ENCODE measurements at regions not wholly inside any gene's neighbourhood (a gene's known extent, or its start where the extent isn't known, plus 50 kb on each side); places are given as distances from the start of the nearest gene placed in this dataset.
"Not testable (repeated sequence)": the region's sequence is repeated elsewhere in the genome, so short reads cannot be mapped to it uniquely, and the experiment has no call there.

GRCh38 chr5:57082441-57083067 is 91.3 kb upstream of the GPBP1 start:
- Histone ChIP-seq H3K4me2 (ENCODE audit: low read length) (no peak overlapping the region), H3K27me3 (ENCODE audit: low read length) (no peaks in the 10 kb centered on the region), H2AFZ (ENCODE audit: low read length) (no peak overlapping the region), H3K9me2 (replicated peaks; ENCODE audit: low read length) (no peaks in the 10 kb centered on the region), H3K27ac (ENCODE audit: low read length) (no peak overlapping the region), H3K9me3 (ENCODE audit: low read length) (no peaks in the 10 kb centered on the region), H3K9ac (ENCODE audit: low read length) (no peak overlapping the region), H3F3A (ENCODE audit: low read length, unreplicated experiment) (no peaks in the 10 kb centered on the region), H3K4me3 (ENCODE audit: low read length) (no peak overlapping the region), H3K36me3 (ENCODE audit: low read depth, low read length) (no peaks in the 10 kb centered on the region), H3K79me2 (ENCODE audit: low read length) (no peaks in the 10 kb centered on the region), H3K4me1 (ENCODE audit: insufficient read depth, low read length) (no peaks in the 10 kb centered on the region), H4K20me1 (ENCODE audit: low read length) (no peaks in the 10 kb centered on the region)
- peak; percentile 46; the same call in 1 of the 2 replicates for ATAC-seq
- ChIA-PET POLR2A (ENCODE audit: unreplicated experiment) (no interaction called here), CTCF (no interaction called here)
- intact Hi-C loops (cut with micrococcal nuclease), result loop anchor here (2.0 to 5.0 kb wide), 2 partner anchors 130 to 182 kb away; partner anchors contain the start of gene MIER3
- DNase-seq, result peak; percentile 47
- no TSS peak for BruUV-seq (replicated peaks)
- TF ChIP-seq EZH2phosphoT487 (IDR thresholded peaks at IDR 0.05; ENCODE audit: borderline replicate concordance, low read length), result no peak
- TF ChIP-seq, protein P1, sequence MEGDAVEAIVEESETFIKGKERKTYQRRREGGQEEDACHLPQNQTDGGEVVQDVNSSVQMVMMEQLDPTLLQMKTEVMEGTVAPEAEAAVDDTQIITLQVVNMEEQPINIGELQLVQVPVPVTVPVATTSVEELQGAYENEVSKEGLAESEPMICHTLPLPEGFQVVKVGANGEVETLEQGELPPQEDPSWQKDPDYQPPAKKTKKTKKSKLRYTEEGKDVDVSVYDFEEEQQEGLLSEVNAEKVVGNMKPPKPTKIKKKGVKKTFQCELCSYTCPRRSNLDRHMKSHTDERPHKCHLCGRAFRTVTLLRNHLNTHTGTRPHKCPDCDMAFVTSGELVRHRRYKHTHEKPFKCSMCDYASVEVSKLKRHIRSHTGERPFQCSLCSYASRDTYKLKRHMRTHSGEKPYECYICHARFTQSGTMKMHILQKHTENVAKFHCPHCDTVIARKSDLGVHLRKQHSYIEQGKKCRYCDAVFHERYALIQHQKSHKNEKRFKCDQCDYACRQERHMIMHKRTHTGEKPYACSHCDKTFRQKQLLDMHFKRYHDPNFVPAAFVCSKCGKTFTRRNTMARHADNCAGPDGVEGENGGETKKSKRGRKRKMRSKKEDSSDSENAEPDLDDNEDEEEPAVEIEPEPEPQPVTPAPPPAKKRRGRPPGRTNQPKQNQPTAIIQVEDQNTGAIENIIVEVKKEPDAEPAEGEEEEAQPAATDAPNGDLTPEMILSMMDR (conservative IDR thresholded peaks at IDR 0.05; ENCODE audit: low read depth, low read length), result peak; percentile 51; the same call in 1 of the 2 replicates

- Histone ChIP-seq H3K27ac (ENCODE audit: low read length) (no peak overlapping the region), H3K4me2 (ENCODE audit: low read length) (no peak overlapping the region), H3K79me2 (ENCODE audit: low read length) (no peaks in the 10 kb centered on the region), H3K9ac (ENCODE audit: low read length) (no peak overlapping the region), H2AFZ (ENCODE audit: low read length) (no peak overlapping the region), H3F3A (ENCODE audit: low read length, unreplicated experiment) (no peaks in the 10 kb centered on the region), H3K27me3 (ENCODE audit: low read length) (no peaks in the 10 kb centered on the region), H3K4me1 (ENCODE audit: insufficient read depth, low read length) (no peaks in the 10 kb centered on the region), H4K20me1 (ENCODE audit: low read length) (no peaks in the 10 kb centered on the region), H3K9me3 (ENCODE audit: low read length) (no peaks in the 10 kb centered on the region), H3K9me2 (replicated peaks; ENCODE audit: low read length) (no peaks in the 10 kb centered on the region), H3K4me3 (ENCODE audit: low read length) (no peak overlapping the region), H3K36me3 (ENCODE audit: low read depth, low read length) (no peaks in the 10 kb centered on the region)
- BruUV-seq (replicated peaks), result no TSS peak
- ATAC-seq (no peak), DNase-seq (no peak)
- CTCF ChIA-PET, result no interaction called here
- intact Hi-C loops (cut with micrococcal nuclease), result no loop called here
- TF ChIP-seq EZH2phosphoT487 (IDR thresholded peaks at IDR 0.05; ENCODE audit: borderline replicate concordance, low read length), result no peak
- TF ChIP-seq, protein P1 (conservative IDR thresholded peaks at IDR 0.05; ENCODE audit: low read depth, low read length), result no peak
- TF ChIP-seq EZH2 (IDR thresholded peaks at IDR 0.05; ENCODE audit: low read length, unreplicated experiment), result no peak
- POLR2A ChIA-PET (ENCODE audit: unreplicated experiment), result no interaction called here
These were observed 88.4 kb upstream of the GPBP1 start for GRCh38 chr5:57085306-57086081.

DNA sequence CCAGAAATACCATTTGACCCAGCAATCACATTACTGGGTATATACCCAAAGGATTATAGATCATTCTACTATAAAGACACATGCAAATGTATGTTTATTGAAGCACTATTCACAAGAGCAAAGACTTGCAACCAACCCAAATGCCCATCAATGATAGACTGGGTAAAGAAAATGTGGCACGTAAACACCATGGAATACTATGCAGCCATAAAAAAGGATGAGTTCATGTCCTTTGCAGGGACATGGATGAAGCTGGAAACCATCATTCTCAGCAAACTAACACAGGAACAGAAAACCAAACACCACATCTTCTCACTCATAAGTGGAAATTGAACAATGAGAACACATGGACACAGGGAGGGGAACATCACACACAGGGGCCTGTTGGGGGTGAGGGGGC is 85.9 kb upstream of the GPBP1 start:
- H3F3A ChIP-seq (ENCODE audit: low read length, unreplicated experiment); H4K20me1 ChIP-seq (ENCODE audit: low read length); H3K9me2 ChIP-seq (replicated peaks; ENCODE audit: low read length); H3K4me1 ChIP-seq (ENCODE audit: insufficient read depth, low read length); H3K79me2 ChIP-seq (ENCODE audit: low read length); POLR2A ChIA-PET (ENCODE audit: unreplicated experiment); CTCF ChIA-PET; H3K9me3 ChIP-seq (ENCODE audit: low read length); DNase-seq; ATAC-seq; intact Hi-C loops (cut with micrococcal nuclease); H2AFZ ChIP-seq (ENCODE audit: low read length); H3K4me2 ChIP-seq (ENCODE audit: low read length); H3K36me3 ChIP-seq (ENCODE audit: low read depth, low read length); BruUV-seq (replicated peaks); H3K9ac ChIP-seq (ENCODE audit: low read length); H3K27me3 ChIP-seq (ENCODE audit: low read length); H3K4me3 ChIP-seq (ENCODE audit: low read length); H3K27ac ChIP-seq (ENCODE audit: low read length): not testable (repeated sequence)
